Type B pancreatic cell (in vitro differentiated cells): ENCODE measurements at regions not wholly inside any gene's neighbourhood (a gene's known extent, or its start where the extent isn't known, plus 50 kb on each side); places are given as distances from the start of the nearest gene placed in this dataset.

Experiments used
- DNase-seq: peaks from one replicate; pipeline ENCODE4 v3.0.0; 2021; ENCODE audit warnings: mixed read lengths; ENCODE audit not compliant: unreplicated experiment; ENCODE audit errors: extremely low spot score
- H3K27ac Mint-ChIP-seq: 2 replicates; pipeline ENCODE4 v1.8.0; 2021; ENCODE audit warnings: mild to moderate bottlenecking, mixed read lengths
- H3K27me3 Mint-ChIP-seq: 2 replicates; pipeline ENCODE4 v1.8.0; 2021; ENCODE audit warnings: mixed read lengths
- H3K36me3 Mint-ChIP-seq: 2 replicates; pipeline ENCODE4 v1.8.0; 2021; ENCODE audit warnings: mixed read lengths
- H3K4me1 Mint-ChIP-seq: one replicate; pipeline ENCODE4 v1.8.0; 2021; ENCODE audit warnings: mixed read lengths; ENCODE audit not compliant: unreplicated experiment
- H3K4me3 Mint-ChIP-seq: 2 replicates; pipeline ENCODE4 v1.8.0; 2021; ENCODE audit warnings: mild to moderate bottlenecking, mixed read lengths
- H3K9me3 Mint-ChIP-seq: 2 replicates; pipeline ENCODE4 v1.8.0; 2021; ENCODE audit warnings: mixed read lengths
- TF ChIP-seq, protein P1 (sequence below): fragments of 200-600 bp; sonication (generic); conservative IDR thresholded peaks from 2 replicates; pipeline ENCODE4 v1.5.0; 2021; ENCODE audit warnings: antibody characterized with exemption, mild to moderate bottlenecking

- Mint-ChIP-seq H3K4me1 (peaks cover under 1% of the 10 kb centered on the region), H3K4me3 (no peak overlapping the region), H3K9me3 (no peaks in the 10 kb centered on the region), H3K36me3 (no peaks in the 10 kb centered on the region), H3K27me3 (peaks cover 6% of the 10 kb centered on the region), H3K27ac (no peak overlapping the region)
- no peak for DNase-seq
- TF ChIP-seq, protein P1, sequence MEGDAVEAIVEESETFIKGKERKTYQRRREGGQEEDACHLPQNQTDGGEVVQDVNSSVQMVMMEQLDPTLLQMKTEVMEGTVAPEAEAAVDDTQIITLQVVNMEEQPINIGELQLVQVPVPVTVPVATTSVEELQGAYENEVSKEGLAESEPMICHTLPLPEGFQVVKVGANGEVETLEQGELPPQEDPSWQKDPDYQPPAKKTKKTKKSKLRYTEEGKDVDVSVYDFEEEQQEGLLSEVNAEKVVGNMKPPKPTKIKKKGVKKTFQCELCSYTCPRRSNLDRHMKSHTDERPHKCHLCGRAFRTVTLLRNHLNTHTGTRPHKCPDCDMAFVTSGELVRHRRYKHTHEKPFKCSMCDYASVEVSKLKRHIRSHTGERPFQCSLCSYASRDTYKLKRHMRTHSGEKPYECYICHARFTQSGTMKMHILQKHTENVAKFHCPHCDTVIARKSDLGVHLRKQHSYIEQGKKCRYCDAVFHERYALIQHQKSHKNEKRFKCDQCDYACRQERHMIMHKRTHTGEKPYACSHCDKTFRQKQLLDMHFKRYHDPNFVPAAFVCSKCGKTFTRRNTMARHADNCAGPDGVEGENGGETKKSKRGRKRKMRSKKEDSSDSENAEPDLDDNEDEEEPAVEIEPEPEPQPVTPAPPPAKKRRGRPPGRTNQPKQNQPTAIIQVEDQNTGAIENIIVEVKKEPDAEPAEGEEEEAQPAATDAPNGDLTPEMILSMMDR, result no peak
These were observed 209.5 kb upstream of the HEY2 start for GRCh38 chr6:125539892-125540291.

DNA sequence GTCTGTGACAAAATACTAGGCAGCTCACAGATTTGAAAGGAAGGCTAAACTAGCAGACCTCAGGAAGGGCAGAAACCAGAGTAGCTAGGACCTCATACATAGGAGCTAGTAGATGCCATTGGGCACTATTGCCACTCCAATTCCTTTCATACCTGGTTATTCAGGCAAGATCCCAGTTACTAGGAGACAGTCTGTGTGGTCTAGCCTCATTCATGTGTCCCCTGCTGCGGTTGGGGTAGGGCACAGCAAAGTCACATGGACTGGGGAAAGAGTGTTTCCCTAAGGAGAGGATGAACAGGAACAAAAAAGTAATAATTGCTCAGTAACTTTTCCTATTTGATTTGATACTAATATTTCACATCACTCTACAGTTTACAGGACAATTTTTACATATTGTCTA lies 204.6 kb upstream of the HEY2 start:
- DNase-seq, result no peak
- Mint-ChIP-seq H3K4me1 (peaks cover 11% of the 10 kb centered on the region), H3K27ac (no peak overlapping the region), H3K36me3 (no peaks in the 10 kb centered on the region), H3K27me3 (peaks cover 3% of the 10 kb centered on the region), H3K9me3 (no peaks in the 10 kb centered on the region), H3K4me3 (no peak overlapping the region)
- TF ChIP-seq, protein P1, result no peak

DNA sequence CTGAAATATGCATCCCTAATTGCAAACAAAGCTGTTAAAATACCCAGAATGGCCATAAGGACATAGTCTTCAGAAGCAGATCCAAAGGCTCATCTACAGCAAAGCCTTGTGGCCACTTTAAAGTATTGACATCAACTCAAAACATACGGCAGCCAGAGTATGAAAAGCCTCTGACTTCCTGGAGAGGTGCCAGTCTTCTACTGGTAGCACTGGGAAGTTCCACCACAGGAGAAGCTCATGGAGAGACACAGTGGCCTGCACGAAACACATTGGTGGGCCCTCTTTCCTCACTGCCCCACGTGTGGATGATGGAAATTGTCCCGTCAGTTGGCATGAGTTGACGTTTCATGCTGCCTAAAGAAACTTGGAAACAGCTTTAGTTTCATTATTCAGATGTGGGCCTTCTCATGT lies 202.6 kb upstream of the HEY2 start:
- no peaks in the 10 kb centered on the region for H3K36me3 Mint-ChIP-seq
- H3K4me1 Mint-ChIP-seq, result peaks cover 20% of the 10 kb centered on the region
- H3K27ac Mint-ChIP-seq, result no peak overlapping the region
- TF ChIP-seq, protein P1, result no peak
- H3K4me3 Mint-ChIP-seq, result no peak overlapping the region
- no peak for DNase-seq
- no peaks in the 10 kb centered on the region for H3K9me3 Mint-ChIP-seq
- H3K27me3 Mint-ChIP-seq, result no peaks in the 10 kb centered on the region

GRCh38 chr6:125547381-125547780 lies 202.1 kb upstream of the HEY2 start:
- H3K27me3 Mint-ChIP-seq, result no peaks in the 10 kb centered on the region
- no peak for DNase-seq
- H3K27ac Mint-ChIP-seq, result no peak overlapping the region
- no peaks in the 10 kb centered on the region for H3K36me3 Mint-ChIP-seq
- TF ChIP-seq, protein P1, result no peak
- H3K4me3 Mint-ChIP-seq, result no peak overlapping the region
- H3K4me1 Mint-ChIP-seq, result peaks cover 20% of the 10 kb centered on the region
- no peaks in the 10 kb centered on the region for H3K9me3 Mint-ChIP-seq

DNA sequence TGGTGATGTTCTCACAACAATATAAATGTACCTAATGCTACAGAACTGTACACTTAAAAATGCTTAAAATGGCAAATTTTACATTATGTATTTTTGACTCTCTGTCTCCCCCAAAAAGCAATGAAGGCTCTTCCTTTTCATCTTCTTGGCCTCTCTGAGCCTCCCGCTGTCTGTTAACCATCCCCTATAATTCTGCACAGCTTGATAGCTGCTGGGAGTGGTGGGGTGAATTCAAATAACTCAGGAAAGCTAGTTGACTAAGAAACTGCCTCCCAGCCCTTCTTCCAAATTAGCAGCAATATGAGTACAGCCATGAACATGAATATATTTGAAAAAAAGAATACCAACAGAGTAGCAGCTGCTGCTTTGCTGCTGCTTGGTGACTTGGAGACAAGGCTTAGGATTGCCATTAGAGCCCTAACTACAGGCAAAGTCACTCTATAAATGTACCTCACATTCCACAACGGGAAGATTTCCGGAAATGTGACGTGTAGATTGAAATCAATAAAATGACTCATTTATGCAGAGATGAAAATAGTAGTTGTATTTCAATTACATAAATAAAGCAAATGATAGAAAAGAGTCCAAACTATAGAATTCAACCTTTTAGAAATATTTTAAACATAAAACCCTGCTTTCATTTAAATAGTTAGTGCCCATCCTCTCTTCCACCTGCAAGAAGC lies 200.1 kb upstream of the HEY2 start:
- TF ChIP-seq, protein P1, result no peak
- no peak for DNase-seq
- H3K27ac Mint-ChIP-seq, result no peak overlapping the region
- no peak overlapping the region for H3K4me3 Mint-ChIP-seq
- peaks cover 20% of the 10 kb centered on the region for H3K4me1 Mint-ChIP-seq
- H3K27me3 Mint-ChIP-seq, result no peaks in the 10 kb centered on the region
- H3K9me3 Mint-ChIP-seq, result no peaks in the 10 kb centered on the region
- H3K36me3 Mint-ChIP-seq, result no peaks in the 10 kb centered on the region
